DMS153 treated with DMSO at 0.1 percent for 48 hours (cell line): ENCODE measurements at regions not wholly inside any gene's neighbourhood (a gene's known extent, or its start where the extent isn't known, plus 50 kb on each side); places are given as distances from the start of the nearest gene placed in this dataset.

Experiments used
- DNase-seq: peaks from one replicate; lab custom pipeline; 2025; ENCODE audit not compliant: unreplicated experiment; lab: John Stamatoyannopoulos, UW

DNA sequence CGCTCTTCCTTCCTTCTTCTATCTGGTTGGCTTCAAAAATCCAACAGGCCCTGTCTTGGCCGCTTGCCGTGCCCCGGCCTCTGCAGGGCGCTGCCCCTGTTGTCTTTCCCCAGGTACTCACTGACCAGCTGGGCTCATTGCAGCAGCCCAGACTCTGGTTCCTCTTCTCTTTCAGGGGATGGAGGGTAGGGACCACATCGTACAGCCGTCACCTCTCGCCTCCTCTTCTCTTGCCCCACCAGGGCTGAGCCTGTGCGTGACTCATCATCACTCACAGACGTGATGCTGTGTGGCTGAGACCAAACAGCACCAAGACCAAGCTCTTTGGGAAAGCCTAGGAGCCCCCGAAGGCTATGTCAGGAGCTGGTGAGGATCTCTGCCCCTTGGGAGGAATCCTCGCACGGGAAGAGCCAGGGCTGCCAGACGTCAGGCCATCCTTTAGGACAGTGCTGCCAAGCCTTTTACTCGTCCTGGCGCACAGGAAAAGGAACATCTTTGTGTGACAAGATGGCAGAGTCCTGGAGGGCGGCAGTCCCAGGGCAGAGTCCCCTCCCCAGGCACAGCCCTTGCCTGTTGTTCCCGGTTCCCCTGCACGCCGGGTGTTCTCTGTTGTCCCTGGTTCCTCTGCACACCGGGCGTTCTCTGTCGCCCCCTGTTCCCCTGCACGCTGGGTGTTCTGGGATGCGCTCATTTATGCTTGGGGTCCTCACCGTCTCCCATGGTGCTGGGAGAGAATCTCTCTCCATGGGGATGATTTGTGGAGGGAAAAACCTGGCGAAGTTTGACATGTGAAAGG lies 188.5 kb upstream of the SHH start:
- DNase-seq, result no peak

GRCh38 chr7:155999631-156000489 lies 187.6 kb upstream of the SHH start:
- DNase-seq, result no peak

DNA sequence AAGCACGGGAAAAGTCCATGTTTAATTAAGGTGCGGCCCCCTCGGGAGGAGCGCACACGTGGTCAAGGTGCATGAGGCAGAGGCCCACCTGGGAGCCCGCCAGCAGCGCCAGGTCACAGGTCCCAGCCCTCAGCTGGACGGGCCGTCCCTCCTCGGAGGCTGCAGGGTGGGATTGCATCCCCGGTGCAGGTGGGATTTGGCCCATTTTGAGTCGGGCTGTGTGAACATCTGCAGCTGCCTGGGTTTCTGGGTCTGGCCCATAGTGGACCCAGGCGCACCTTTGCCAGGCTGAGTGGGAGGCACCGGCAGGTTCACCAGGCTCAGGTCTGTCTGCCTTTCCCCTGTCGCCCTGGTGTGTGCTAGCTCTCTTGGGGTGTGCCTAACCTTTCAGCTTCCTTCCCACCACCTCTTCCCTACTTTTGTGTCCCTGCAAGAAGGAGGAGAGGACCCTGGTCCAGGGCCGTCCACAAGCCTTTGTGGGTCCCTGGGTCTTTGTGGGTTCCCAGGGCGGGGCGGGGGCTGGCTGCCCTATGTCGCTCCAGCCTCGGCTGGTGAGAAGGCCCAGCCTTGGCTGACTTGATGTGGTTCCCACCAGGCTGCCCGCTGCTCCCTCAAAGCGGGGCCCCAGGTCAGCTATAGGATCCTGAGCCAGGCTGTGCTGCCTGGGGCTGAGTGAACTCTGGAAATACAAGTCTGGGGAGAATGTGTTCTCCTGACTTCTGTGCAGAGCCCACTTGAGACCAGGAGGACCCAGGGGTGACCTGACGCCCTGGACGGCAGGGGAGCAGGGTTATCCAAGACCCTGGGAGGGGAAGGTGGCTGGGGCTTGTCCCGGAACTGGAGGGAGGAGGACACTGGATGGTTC lies 186.7 kb upstream of the SHH start:
- no peak for DNase-seq

GRCh38 chr7:155998328-155998691 lies 186.0 kb upstream of the SHH start:
- no peak for DNase-seq

GRCh38 chr7:155997431-155998327 lies 185.4 kb upstream of the SHH start:
- no peak for DNase-seq

DNA sequence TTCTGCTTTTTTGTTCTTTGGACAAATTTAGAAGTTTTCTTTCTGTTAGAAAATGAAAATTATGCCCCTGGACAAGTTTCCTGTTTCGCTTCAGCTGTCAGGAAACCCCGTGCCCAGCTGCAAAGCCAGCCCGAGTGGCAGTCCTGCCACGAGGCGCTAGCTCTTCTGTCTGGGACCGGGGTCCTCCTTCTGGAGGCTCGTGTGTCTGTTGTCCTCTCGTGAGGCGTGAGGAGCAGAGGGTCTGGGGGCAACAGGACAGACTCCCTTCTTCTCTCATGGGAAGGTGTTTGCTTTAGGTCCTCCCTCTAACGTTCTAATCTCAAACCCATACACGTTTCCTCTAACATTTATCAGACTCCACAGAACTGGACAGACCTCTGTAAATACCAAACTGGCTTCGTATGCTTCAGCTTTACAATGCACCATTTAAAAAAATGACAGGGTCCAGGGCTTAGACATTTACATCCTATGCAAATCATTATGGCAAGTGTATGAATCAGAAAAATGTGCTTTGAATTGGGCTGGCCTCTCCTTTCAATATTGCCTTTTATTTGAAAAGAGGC lies 184.5 kb upstream of the SHH start:
- no peak for DNase-seq

- DNase-seq, result no peak
These were observed 182.9 kb upstream of the SHH start for GRCh38 chr7:155995183-155995612.

DNA sequence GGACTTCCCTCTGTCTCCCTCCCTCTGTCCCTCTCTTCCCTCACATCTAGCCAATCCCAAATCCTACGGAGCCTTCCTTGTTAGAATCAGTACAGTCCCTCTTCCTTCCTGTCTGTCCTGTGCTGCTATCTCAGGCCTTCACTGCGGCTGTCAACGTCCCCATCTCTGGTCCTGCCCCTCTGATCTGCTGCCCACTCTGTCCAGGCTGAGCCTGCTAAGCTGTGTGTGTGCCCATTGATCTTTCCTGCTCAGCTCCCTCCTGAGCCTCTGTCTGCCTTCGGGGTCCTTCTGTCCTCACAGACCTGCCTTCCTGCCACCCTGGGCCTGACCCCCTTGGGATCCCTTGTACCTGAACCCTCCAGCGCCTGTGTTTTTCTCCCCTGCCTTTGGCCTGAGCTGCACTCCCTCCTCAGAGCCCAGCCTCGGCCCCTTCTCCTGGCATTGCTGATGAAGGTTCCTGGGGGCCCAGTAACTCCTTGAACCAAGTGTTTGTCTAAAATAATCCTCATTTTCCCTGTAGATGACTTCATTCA lies 182.1 kb upstream of the SHH start:
- DNase-seq, result no peak

DNA sequence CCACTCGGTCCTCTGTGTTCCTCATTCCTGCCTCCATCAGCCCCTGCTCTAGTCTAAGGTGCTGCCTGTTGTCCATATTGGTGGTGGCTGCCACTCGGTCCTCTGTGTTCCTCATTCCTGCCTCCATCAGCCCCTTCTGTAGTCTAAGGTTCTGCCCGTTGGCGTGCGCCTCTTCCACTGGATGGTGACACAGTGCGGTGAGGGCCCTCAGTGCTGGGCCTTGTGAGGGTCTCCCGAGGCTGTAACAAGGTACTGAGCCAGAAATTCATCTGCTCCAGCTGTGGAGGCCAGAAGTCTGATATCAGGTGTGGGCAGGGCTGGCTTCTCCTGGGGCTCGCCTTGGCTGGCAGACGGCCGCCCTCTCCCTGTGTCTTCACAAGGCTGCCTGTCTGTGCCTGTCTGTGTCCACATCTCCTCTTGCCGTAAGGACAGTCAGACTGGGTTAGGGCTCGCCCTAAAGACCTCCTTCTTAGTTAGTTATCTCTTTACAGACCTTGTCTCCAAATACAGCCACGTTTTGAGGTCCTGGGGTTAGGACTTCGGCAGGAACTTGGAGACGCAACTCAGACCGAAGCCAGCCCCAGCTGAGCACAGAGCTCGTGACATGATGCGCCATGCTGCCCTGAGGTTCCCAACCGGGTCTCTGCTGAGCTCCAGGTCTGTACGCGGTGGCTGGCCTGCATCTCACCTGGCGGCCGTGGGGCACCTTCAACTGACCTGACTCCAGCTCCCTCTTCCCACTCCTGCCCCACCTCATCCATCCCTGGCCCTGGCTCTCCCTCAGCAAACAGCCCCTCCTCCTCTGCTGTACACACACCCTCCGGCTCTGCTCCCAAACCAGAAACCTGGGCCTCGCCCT lies 181.4 kb upstream of the SHH start:
- DNase-seq, result no peak

DNA sequence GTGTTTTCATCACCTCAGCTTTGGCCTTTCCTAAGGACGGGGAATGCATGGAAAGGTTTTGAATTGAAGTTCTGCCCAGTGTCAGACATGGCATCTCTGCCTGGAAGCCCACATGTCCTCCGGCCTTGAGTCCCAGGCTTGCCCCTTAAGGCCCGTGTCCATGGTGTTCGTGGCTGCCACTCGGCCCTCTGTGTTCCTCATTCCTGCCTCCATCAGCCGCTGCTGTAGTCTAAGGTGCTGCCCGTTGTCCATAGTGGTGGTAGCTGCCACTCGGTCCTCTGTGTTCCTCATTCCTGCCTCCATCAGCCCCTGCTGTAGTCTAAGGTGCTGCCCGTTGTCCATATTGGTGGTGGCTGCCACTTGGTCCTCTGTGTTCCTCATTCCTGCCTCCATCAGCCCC lies 180.7 kb upstream of the SHH start:
- no peak for DNase-seq

DNA sequence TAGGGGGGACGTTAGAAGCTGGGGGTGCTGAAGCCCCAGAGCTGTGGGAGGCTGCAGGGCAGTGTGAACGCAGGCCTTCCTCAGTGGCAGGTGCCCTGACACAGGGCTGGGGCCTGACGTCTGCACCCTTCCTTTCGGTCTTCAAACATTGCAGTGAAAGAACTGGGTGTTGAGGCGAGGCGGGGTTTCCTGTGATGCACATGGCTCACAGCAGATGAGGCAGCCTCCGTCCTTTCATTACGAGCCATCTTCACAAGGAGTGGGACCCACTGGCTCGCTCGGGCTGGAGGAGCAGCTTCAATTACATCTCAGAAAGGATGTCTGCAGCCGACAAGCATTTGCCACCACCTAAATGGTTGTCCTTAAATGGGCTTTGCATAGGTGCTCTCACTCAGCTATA lies 180.3 kb upstream of the SHH start:
- no peak for DNase-seq

GRCh38 chr7:155992107-155992506 lies 179.8 kb upstream of the SHH start:
- DNase-seq, result no peak

GRCh38 chr7:155991470-155991869 lies 179.2 kb upstream of the SHH start:
- DNase-seq, result no peak

DNA sequence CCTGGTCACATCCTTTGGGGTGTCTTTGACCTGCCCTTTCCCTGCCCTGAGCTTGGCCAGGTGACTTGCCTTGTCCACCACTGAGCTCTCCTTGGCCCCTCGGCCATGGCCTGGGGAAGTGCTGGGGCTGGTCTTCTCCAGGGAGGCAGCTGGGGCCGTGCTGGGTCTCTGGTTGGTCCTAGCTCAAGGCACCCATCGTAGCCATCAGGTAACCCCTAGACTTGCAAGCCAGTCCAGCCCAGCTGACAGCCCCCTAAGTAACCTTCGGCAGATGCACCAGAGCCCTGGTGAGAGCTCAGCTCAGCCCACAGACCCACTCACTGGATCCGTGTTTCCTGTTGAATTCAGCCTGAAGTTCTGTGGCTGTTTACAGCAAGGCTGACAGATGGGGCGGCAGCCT lies 176.2 kb upstream of the SHH start:
- no peak for DNase-seq

DNA sequence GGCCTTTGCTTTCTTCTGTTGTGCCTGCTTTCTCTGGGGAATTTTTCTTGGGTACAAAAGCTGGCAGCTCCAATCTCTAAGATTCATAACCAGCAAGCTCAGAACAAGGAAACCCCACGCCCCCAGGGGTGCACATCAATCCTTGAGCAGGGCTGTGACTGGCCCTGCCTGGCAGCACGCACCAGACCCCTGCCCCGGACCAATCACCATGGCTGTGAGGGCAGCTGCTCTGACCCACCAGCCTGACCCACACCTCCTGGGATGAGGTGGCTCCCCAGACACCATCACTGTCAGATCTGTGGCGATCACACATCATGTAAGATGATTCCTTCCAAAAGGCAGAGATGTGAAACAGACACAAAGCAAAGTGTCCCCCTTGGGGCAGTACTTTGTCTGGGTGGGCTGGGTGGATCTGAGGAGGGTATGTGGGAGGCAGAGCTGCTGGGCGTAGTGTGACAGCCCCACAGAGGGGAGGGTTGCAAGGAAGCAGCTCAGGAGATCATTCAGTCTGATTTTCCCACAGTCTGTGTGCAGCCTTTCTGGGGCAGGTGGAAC lies 175.5 kb upstream of the SHH start:
- no peak for DNase-seq

DNA sequence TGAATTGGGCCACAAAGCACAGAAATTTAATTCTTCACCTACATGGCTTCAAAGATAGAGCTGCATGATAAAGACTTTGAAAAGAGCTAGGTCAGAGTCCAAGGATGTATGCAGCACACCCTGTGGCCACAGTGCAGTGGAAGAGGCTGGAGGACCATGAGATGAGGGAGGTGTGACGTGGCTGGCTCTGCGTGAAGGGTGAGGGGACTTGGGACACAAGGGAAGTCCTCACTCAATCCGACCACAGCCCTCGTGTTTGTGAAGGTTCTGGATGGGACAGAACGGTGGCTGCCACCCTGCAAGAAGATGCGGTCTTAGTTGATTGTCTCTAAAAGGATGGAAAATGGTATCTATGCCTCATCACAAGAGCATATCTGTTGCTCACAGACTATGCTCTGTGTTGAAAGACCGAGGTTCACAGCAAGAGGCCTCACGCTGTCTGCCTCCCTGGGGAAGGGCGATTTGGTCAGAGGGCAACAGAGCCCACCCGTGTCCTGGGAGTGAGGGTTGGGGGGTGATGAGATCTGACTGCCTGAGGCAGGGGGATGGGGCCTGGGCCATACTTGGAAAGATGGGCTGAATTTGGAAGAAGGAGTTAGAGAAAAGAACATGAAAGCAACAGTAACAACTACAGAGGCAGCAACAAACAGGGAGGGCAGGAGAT lies 174.4 kb upstream of the SHH start:
- DNase-seq, result no peak

DNA sequence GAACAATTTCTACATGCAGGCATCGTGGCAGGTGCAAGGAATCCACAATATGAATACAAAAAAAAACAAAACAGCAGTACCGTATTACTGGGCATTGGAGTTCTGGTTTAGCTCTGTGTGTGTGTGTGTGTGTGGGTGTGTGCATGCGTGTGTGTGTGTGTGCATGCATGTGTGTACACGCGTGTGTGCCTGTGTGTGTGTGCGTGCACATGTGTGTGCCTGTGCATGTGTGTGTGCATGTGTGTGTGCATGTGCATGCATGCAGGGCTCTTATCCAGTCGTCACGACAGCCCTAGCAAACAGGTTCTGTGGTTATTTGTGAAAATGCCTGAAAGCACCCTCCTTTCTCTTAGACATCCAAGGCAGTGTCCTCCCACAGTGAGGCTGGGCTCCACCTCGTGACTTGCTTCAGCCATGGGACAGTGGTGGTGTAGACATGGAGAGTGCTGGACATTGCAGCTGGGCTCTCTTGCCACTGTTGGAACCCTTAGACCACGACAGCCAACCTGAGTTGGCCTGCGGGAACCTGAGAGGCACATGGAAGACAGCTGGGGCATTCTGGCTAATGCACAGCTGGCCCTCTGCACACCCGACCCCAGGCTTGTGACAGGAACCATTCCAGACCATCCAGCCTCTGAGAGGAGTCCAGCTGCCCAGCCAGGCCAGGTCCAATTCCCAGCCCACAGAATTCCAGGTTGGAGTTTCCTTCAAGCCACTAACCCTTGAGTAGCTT lies 173.4 kb upstream of the SHH start:
- no peak for DNase-seq
